Dedifferentiated amniotic fluid mesenchymal stem cell (primary cell): ENCODE measurements at regions not wholly inside any gene's neighbourhood (a gene's known extent, or its start where the extent isn't known, plus 50 kb on each side); places are given as distances from the start of the nearest gene placed in this dataset.
"Not testable (repeated sequence)": the region's sequence is repeated elsewhere in the genome, so short reads cannot be mapped to it uniquely, and the experiment has no call there.

ENCODE experiments used
- DNase-seq: peaks from one replicate; pipeline ENCODE4 v3.0.0-alpha.2; 2016; ENCODE audit errors: extremely low spot score

GRCh38 chr12:58310809-58311622, 369.6 kb downstream of the ATP23 start:
- peak; percentile 99 for DNase-seq

DNA sequence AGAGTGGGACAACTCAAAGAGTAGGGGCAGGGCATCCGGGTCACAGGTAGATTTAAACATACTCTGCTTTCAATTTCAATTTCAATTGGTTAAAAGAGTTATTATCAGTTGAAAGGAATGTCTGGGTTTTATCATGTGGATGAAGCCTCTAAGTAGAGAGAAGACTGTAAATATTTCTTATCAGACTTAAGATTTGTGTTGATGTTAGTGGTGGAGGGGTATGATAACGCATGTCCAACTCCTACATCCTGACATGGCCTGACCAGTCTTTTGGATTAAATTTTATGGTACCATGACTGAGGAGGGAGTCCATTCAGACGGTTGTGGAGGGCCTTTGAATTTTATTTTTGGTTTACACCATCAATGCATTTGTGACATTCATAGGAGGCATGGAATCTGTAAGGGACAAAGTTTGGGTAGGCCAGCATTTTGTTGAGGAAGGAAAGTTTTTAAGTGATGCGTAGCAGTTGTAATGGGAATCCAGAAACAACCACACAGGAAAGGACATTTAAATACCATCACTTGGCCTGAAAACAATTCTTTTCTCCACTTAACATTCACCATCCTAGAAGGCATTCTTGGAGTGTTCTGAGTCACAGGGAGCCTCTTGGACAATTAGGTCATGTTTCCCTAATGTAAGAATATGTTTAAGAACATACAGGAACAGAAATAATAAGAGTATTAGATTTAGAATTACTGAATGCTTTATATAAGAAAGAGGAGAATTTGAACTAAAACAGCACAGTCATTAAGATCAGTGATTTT, 371.9 kb downstream of the ATP23 start:
- DNase-seq = peak; percentile 70

GRCh38 chr12:58314610-58315009, 373.2 kb downstream of the ATP23 start:
- no peak for DNase-seq

- DNase-seq = no peak
These were observed 375.6 kb downstream of the ATP23 start for GRCh38 chr12:58316926-58317325.

- no peak for DNase-seq
These were observed 380.0 kb downstream of the ATP23 start for GRCh38 chr12:58321414-58321813.

- DNase-seq = no peak
These were observed 382.3 kb downstream of the ATP23 start for GRCh38 chr12:58323676-58324075.

DNA sequence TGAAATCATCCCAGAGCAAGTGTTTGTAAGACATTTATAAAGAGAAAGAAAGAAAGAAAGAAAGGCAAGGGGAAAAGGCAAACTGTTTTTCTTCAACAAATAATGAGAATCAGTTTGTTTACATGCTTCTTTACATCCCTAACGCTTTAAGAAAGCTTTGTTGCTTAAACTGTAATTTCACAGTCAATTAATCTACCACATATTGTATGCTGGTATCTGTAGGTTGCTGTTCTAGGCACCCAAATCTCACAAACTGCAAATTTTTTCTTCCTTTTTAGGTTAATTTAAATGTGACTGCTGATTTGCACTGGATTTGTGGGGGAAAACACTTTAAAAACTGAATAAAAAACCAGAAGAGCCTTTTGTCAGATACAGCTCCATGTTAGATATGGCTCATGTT, 384.2 kb downstream of the ATP23 start:
- DNase-seq = no peak

- DNase-seq = no peak
These were observed 385.2 kb downstream of the ATP23 start for GRCh38 chr12:58326534-58326933.

GRCh38 chr12:58336581-58337242, 395.3 kb downstream of the ATP23 start:
- DNase-seq = peak; percentile 22

DNA sequence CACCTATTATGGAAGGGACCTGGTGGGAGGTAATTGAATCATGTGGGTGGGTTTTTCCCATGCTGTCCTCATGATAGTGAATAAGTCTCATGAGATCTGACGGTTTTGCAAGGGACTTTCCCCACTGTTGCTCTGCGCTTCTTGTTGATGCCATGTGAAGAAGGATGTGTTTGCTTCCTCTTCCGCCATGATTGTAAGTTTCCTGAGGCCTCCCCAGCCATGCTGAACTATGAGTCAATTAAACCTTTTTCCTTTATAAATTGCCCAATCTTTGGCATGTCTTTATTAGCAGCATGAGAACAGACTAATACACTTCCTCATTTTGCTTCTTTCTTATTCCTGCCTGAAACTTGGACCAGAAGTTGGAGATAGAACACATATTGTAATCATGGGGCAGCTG, 396.2 kb downstream of the ATP23 start:
- not testable (repeated sequence) for DNase-seq

GRCh38 chr12:58341791-58342190, 400.4 kb downstream of the ATP23 start:
- DNase-seq = peak; percentile 58

DNA sequence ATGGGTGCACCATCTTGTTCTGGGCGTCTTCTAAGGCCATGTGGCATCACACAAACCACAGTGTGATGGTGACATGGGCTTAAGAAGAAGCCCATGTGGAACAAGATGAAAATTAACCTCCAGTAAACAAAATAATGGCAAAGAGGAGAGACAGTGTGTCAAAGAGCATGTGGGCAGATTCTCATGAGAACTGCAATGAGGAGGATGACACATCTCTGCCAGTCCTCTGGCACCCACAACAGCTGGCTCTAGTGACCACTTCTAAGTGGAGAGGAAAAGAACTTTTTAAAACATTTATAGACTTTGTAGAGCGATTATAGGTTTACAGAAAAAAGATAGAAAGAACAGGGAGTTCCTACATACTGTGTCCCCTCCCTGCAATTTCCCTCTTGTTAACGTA, 401.4 kb downstream of the ATP23 start:
- no peak for DNase-seq

DNA sequence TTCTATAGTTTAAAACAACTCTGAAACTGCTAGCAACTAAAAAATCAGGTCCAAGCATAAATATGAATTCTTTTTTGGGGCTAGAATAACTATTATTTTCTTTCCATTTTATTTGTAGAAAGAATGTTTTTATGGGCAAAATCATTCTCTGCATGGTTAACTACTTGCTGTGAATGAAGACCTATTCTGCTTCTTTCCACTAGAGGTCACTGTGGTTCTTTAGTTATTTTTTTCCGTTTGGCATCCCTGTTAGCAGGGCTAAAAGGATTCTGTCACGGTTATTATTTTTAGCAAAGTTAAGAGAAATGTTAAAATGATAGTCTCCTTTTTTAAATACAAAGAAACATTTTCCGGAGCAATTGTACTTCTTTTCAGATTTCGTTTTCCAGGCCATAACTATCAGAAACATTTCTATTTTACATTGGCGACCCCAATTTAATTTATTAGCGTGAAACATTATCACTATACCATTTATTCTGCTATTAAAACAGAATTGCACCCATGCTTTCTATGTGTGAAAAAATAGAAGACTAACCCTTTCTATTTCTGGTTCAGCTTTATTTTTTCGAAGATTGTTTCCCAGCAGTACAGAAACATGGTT, 404.8 kb downstream of the ATP23 start:
- DNase-seq = peak; percentile 79

DNA sequence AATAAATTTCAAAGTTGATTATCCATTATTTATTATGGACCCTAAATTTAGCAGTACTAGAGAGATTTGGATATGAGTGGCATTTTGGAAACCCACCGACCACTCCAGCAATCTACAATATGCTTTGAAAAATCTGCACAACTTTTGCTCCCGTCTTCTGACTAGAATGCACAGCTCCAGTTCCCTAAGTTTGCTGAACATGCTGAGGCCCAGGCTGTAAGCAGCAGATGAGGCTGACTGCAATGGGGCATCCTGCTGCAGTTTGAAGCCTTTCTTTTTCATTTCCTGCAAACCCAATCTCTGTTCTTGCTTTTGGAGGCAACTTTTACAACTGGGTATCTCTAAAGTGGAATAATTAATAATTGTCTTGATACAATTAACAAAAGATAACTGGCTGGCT, 405.8 kb downstream of the ATP23 start:
- DNase-seq = no peak

DNA sequence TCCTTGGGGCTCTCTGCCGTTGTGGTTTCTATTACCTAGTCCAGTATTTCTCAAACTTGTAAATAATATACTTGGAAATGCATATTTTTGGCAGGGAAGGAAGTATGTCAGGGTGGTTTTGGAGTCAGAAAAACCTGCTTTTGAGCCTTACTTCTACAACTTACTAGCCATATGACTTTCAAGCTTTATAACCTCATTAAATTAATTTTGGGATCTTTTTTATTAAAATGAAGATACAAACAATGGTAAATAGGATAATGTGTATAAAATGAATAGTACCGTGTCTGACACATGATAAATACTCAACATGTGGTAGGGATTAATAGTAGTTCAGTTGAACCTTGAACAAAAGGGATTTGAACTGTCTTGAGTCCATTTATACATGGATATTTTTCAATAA, 406.3 kb downstream of the ATP23 start:
- DNase-seq = no peak

GRCh38 chr12:58349161-58349560, 407.8 kb downstream of the ATP23 start:
- DNase-seq = no peak

DNA sequence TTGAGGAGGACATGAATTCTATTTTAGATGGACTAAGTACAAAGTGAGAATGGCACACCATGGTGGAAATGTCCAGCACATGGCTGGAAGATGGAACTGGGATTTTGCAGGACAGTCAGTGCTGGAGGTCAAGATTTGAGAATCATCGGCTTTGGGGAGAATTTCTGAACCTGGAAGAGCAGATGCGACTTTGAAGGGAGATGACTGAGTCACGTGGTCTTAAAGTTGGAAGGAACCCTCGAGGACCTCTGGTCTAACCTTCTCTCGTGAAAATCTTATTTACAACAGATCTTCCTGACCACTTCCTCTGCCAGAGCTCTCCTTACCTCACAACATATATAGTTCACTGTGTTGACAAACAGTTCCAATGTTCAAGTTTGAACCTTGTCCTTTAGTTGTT, 415.4 kb downstream of the ATP23 start:
- no peak for DNase-seq

- no peak for DNase-seq
These were observed 416.1 kb downstream of the ATP23 start for GRCh38 chr12:58357511-58357910.

DNA sequence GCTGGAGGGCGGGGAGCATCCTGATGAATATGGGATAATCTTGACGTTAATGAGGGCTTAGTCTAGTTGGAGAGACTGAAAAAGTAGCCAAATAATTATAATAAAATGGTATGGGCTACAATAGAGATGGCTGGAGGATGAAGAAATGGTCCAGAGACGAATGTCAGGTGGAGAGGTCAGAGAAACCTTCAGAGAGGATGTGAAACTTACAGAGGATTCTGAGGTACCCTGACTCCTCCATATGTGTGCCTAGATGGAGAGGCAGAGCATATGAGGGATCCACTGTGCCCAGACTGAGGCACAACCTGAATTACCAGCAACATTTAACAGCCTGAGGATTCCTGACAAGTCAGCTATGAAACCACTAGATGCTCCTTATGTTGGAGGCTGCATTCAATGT, 417.0 kb downstream of the ATP23 start:
- DNase-seq = no peak

DNA sequence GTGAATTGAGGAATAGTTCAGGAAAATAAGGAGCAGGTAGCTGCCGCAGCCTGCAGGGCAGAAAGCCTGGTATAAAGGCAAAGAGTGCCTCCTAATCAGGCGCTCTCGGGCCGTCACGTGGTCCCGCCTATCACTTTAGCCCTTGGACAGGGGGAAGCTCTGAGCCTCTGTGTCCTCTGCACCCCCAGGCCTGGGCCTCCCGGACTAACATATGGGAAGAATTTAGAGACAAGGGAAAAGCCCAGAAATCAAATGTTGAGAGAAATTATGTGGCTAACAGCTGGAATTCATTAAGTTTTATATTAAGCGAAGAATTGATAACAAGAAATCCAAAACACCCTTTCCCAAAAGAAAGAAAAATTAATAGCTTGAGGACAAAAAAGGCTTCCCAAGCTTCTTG, 417.7 kb downstream of the ATP23 start:
- DNase-seq = peak; percentile 86

DNA sequence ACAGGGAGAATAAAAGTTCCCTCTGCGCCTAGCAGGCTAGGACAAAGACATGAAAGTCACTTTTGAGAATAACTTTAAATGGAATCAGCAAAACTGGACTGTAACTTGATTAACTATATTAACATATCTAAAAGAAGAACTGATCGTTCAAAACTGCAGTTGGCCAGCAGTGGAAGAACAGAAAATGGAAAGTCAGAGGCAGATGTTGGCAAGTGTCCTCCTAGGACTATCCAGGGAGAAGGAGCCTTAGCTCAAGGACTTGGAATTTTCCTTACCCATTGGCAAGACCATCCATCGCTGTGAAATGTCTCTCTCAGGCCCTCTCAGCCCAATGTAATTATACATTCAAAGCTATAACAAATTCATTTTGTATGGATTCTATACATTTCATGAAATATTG, 419.7 kb downstream of the ATP23 start:
- no peak for DNase-seq

GRCh38 chr12:58363971-58364370, 422.6 kb downstream of the ATP23 start:
- no peak for DNase-seq
